ENCODE measurements at regions not wholly inside any gene's neighbourhood (a gene's known extent, or its start where the extent isn't known, plus 50 kb on each side); places are given as distances from the start of the nearest gene placed in this dataset.

- H3K4me3 Mint-ChIP-seq = no peak overlapping the region
- no peaks in the 10 kb centered on the region for H3K36me3 Mint-ChIP-seq (ENCODE audit: low read depth)
- ATAC-seq (ENCODE audit: low read depth) (no peak), DNase-seq (no peak)
- ChIA-PET CTCF (no interaction called here), POLR2A (no interaction called here)
- H3K9me3 Mint-ChIP-seq = no peaks in the 10 kb centered on the region
- no peaks in the 10 kb centered on the region for H3K4me1 Mint-ChIP-seq
- H3K27me3 Mint-ChIP-seq = no peaks in the 10 kb centered on the region
- TF ChIP-seq CTCF (IDR thresholded peaks at IDR 0.05) = no peak
- H3K27ac Mint-ChIP-seq = no peak overlapping the region
- intact Hi-C loops (cut with micrococcal nuclease) = no loop called here
Observed at GRCh38 chr20:17084909-17085308, 141.9 kb upstream of the PCSK2 start.

GRCh38 chr20:17093782-17094181 is 133.1 kb upstream of the PCSK2 start:
- no peak for TF ChIP-seq CTCF (IDR thresholded peaks at IDR 0.05)
- H3K27ac Mint-ChIP-seq = no peak overlapping the region
- ATAC-seq (ENCODE audit: low read depth) (no peak), DNase-seq (no peak)
- no peak overlapping the region for H3K4me3 Mint-ChIP-seq
- no peaks in the 10 kb centered on the region for H3K9me3 Mint-ChIP-seq
- intact Hi-C loops (cut with micrococcal nuclease) = no loop called here
- no peaks in the 10 kb centered on the region for H3K27me3 Mint-ChIP-seq
- ChIA-PET CTCF (no interaction called here), POLR2A (no interaction called here)
- no peaks in the 10 kb centered on the region for H3K36me3 Mint-ChIP-seq (ENCODE audit: low read depth)
- H3K4me1 Mint-ChIP-seq = no peaks in the 10 kb centered on the region

- Mint-ChIP-seq H3K4me3 (no peak overlapping the region), H3K27me3 (no peaks in the 10 kb centered on the region), H3K36me3 (ENCODE audit: low read depth) (no peaks in the 10 kb centered on the region), H3K9me3 (no peaks in the 10 kb centered on the region), H3K27ac (no peak overlapping the region), H3K4me1 (no peaks in the 10 kb centered on the region)
- CTCF ChIA-PET = no interaction called here
- TF ChIP-seq CTCF (IDR thresholded peaks at IDR 0.05) = no peak
- ATAC-seq (ENCODE audit: low read depth) (no peak), DNase-seq (no peak)
- intact Hi-C loops (cut with micrococcal nuclease) = no loop called here
- POLR2A ChIA-PET = no interaction called here
Observed at GRCh38 chr20:17097603-17098002, 129.2 kb upstream of the PCSK2 start.

- POLR2A ChIA-PET = no interaction called here
- ATAC-seq (ENCODE audit: low read depth) (no peak), DNase-seq (no peak)
- H3K36me3 Mint-ChIP-seq (ENCODE audit: low read depth) = no peaks in the 10 kb centered on the region
- H3K9me3 Mint-ChIP-seq = no peaks in the 10 kb centered on the region
- no peak for TF ChIP-seq CTCF (IDR thresholded peaks at IDR 0.05)
- no peaks in the 10 kb centered on the region for H3K27me3 Mint-ChIP-seq
- CTCF ChIA-PET = no interaction called here
- H3K4me3 Mint-ChIP-seq = no peak overlapping the region
- H3K4me1 Mint-ChIP-seq = no peaks in the 10 kb centered on the region
- no peak overlapping the region for H3K27ac Mint-ChIP-seq
- intact Hi-C loops (cut with micrococcal nuclease) = no loop called here
Observed at GRCh38 chr20:17100506-17100905, 126.3 kb upstream of the PCSK2 start.

- DNase-seq = no peak
- intact Hi-C loops (cut with micrococcal nuclease) = no loop called here
- no peaks in the 10 kb centered on the region for H3K36me3 Mint-ChIP-seq (ENCODE audit: low read depth)
- ChIA-PET CTCF (no interaction called here), POLR2A (no interaction called here)
- peaks cover 5% of the 10 kb centered on the region for H3K9me3 Mint-ChIP-seq
- no peak for TF ChIP-seq CTCF (IDR thresholded peaks at IDR 0.05)
- no peak overlapping the region for H3K27ac Mint-ChIP-seq
- no peak overlapping the region for H3K4me3 Mint-ChIP-seq
- ATAC-seq (ENCODE audit: low read depth) = no peak
- H3K27me3 Mint-ChIP-seq = no peaks in the 10 kb centered on the region
- no peaks in the 10 kb centered on the region for H3K4me1 Mint-ChIP-seq
Observed at GRCh38 chr20:17107127-17107526, 119.7 kb upstream of the PCSK2 start.

Data from activated B cell treated with CpG ODN at 0.5 μM for 24 hours (primary cell).